ENCODE measurements at regions not wholly inside any gene's neighbourhood (a gene's known extent, or its start where the extent isn't known, plus 50 kb on each side); places are given as distances from the start of the nearest gene placed in this dataset.
A peak's percentile ranks its signal among the peaks of the same experiment; 100 is the strongest.

GRCh38 chr13:40338217-40338616, 328.2 kb downstream of the FOXO1 start:
- H3K4me1 Mint-ChIP-seq = peaks cover 0 to 6% (median 0%) of the 10 kb centered on the region in 3 donors
- Histone ChIP-seq H3K4me3 (ENCODE audit: low read length) (no peak overlapping the region), H3K27me3 (ENCODE audit: insufficient read depth, low read length, poor library complexity, severe bottlenecking) (no peaks in the 10 kb centered on the region), H3K36me3 (ENCODE audit: insufficient read depth, low read length) (no peaks in the 10 kb centered on the region), H3K4me1 (ENCODE audit: insufficient read depth, low read length) (peaks cover 11% of the 10 kb centered on the region), H3K27ac (ENCODE audit: low read depth, low read length) (no peak overlapping the region), H3K9me3 (ENCODE audit: low read length) (no peaks in the 10 kb centered on the region)
- no peak for DNase-seq
- POLR2A ChIA-PET = no interaction called here
- H3K27me3 Mint-ChIP-seq = peaks cover 0 to under 1% of the 10 kb centered on the region in 2 donors
- CTCF ChIA-PET = no interaction called here
- peak overlapping the region in 2 of 8 donors; percentile 52 to 73 for H3K27ac Mint-ChIP-seq
- peaks cover 0 to 3% (median 0%) of the 10 kb centered on the region in 3 donors for H3K36me3 Mint-ChIP-seq
- no peak overlapping the region for H3K4me3 Mint-ChIP-seq
- H3K9me3 Mint-ChIP-seq = no peaks in the 10 kb centered on the region

GRCh38 chr13:40340368-40341095, 325.9 kb downstream of the FOXO1 start:
- Mint-ChIP-seq H3K27ac (peak overlapping the region in 2 of 8 donors; percentile 9 to 31), H3K9me3 (no peaks in the 10 kb centered on the region), H3K4me1 (peaks cover 0 to 6% (median 0%) of the 10 kb centered on the region in 3 donors), H3K4me3 (no peak overlapping the region), H3K27me3 (peaks cover 0 to 2% of the 10 kb centered on the region in 2 donors), H3K36me3 (no peaks in the 10 kb centered on the region)
- peaks cover 11% of the 10 kb centered on the region for H3K4me1 ChIP-seq (ENCODE audit: insufficient read depth, low read length)
- POLR2A ChIA-PET = no interaction called here
- H3K4me3 ChIP-seq (ENCODE audit: low read length) = no peak overlapping the region
- no peaks in the 10 kb centered on the region for H3K36me3 ChIP-seq (ENCODE audit: insufficient read depth, low read length)
- H3K9me3 ChIP-seq (ENCODE audit: low read length) = no peaks in the 10 kb centered on the region
- no peak overlapping the region for H3K27ac ChIP-seq (ENCODE audit: low read depth, low read length)
- CTCF ChIA-PET = no interaction called here
- DNase-seq = no peak
- no peaks in the 10 kb centered on the region for H3K27me3 ChIP-seq (ENCODE audit: insufficient read depth, low read length, poor library complexity, severe bottlenecking)

- ChIA-PET CTCF (no interaction called here), POLR2A (no interaction called here)
- Histone ChIP-seq H3K27ac (ENCODE audit: low read depth, low read length) (no peak overlapping the region), H3K4me1 (ENCODE audit: insufficient read depth, low read length) (peaks cover 11% of the 10 kb centered on the region), H3K4me3 (ENCODE audit: low read length) (no peak overlapping the region), H3K36me3 (ENCODE audit: insufficient read depth, low read length) (no peaks in the 10 kb centered on the region), H3K27me3 (ENCODE audit: insufficient read depth, low read length, poor library complexity, severe bottlenecking) (no peaks in the 10 kb centered on the region), H3K9me3 (ENCODE audit: low read length) (no peaks in the 10 kb centered on the region)
- Mint-ChIP-seq H3K4me1 (peaks cover 0 to 6% (median 0%) of the 10 kb centered on the region in 3 donors), H3K36me3 (no peaks in the 10 kb centered on the region), H3K27me3 (peaks cover 0 to 2% of the 10 kb centered on the region in 2 donors), H3K27ac (no peak overlapping the region), H3K9me3 (no peaks in the 10 kb centered on the region), H3K4me3 (no peak overlapping the region)
- DNase-seq = no peak
Measured at GRCh38 chr13:40341096-40341471, 325.4 kb downstream of the FOXO1 start.

GRCh38 chr13:40341501-40341900, 324.9 kb downstream of the FOXO1 start:
- Mint-ChIP-seq H3K27ac (no peak overlapping the region), H3K9me3 (no peaks in the 10 kb centered on the region), H3K27me3 (peaks cover 0 to 2% of the 10 kb centered on the region in 2 donors), H3K4me1 (peaks cover 0 to 5% (median 0%) of the 10 kb centered on the region in 3 donors), H3K36me3 (no peaks in the 10 kb centered on the region), H3K4me3 (no peak overlapping the region)
- Histone ChIP-seq H3K9me3 (ENCODE audit: low read length) (no peaks in the 10 kb centered on the region), H3K36me3 (ENCODE audit: insufficient read depth, low read length) (no peaks in the 10 kb centered on the region), H3K27me3 (ENCODE audit: insufficient read depth, low read length, poor library complexity, severe bottlenecking) (no peaks in the 10 kb centered on the region), H3K4me1 (ENCODE audit: insufficient read depth, low read length) (peaks cover 10% of the 10 kb centered on the region), H3K4me3 (ENCODE audit: low read length) (no peak overlapping the region), H3K27ac (ENCODE audit: low read depth, low read length) (no peak overlapping the region)
- POLR2A ChIA-PET = no interaction called here
- DNase-seq = no peak
- CTCF ChIA-PET = no interaction called here

- CTCF ChIA-PET = no interaction called here
- H3K27ac Mint-ChIP-seq = peak overlapping the region in 1 of 8 donors; percentile 57
Measured at GRCh38 chr13:40342461-40342860, 324.0 kb downstream of the FOXO1 start.

GRCh38 chr13:40342901-40343300, 323.5 kb downstream of the FOXO1 start:
- no peak overlapping the region for H3K27ac Mint-ChIP-seq
- Histone ChIP-seq H3K4me1 (ENCODE audit: insufficient read depth, low read length) (no peaks in the 10 kb centered on the region), H3K36me3 (ENCODE audit: insufficient read depth, low read length) (no peaks in the 10 kb centered on the region), H3K4me3 (ENCODE audit: low read length) (no peak overlapping the region), H3K9me3 (ENCODE audit: low read length) (no peaks in the 10 kb centered on the region), H3K27ac (ENCODE audit: low read depth, low read length) (no peak overlapping the region), H3K27me3 (ENCODE audit: insufficient read depth, low read length, poor library complexity, severe bottlenecking) (no peaks in the 10 kb centered on the region)
- ChIA-PET CTCF (no interaction called here), POLR2A (interaction anchor here (1.1 kb wide), 1 partner anchor 24 kb away, joined by 3 read pairs; no protein-coding TSS in a partner anchor)
- no peaks in the 10 kb centered on the region for H3K9me3 Mint-ChIP-seq
- peaks cover 0 to 2% of the 10 kb centered on the region in 2 donors for H3K27me3 Mint-ChIP-seq
- no peaks in the 10 kb centered on the region for H3K4me1 Mint-ChIP-seq
- no peaks in the 10 kb centered on the region for H3K36me3 Mint-ChIP-seq
- H3K4me3 Mint-ChIP-seq = no peak overlapping the region
- DNase-seq = no peak

More at GRCh38 chr13:40342461-40342860, 324.0 kb downstream of the FOXO1 start:
- H3K27me3 Mint-ChIP-seq = peaks cover 0 to 2% of the 10 kb centered on the region in 2 donors
- Histone ChIP-seq H3K36me3 (ENCODE audit: insufficient read depth, low read length) (no peaks in the 10 kb centered on the region), H3K4me3 (ENCODE audit: low read length) (no peak overlapping the region), H3K9me3 (ENCODE audit: low read length) (no peaks in the 10 kb centered on the region), H3K4me1 (ENCODE audit: insufficient read depth, low read length) (peaks cover under 1% of the 10 kb centered on the region), H3K27ac (ENCODE audit: low read depth, low read length) (no peak overlapping the region), H3K27me3 (ENCODE audit: insufficient read depth, low read length, poor library complexity, severe bottlenecking) (no peaks in the 10 kb centered on the region)
- no peaks in the 10 kb centered on the region for H3K36me3 Mint-ChIP-seq
- no peak for DNase-seq
- H3K4me1 Mint-ChIP-seq = no peaks in the 10 kb centered on the region
- no peaks in the 10 kb centered on the region for H3K9me3 Mint-ChIP-seq
- POLR2A ChIA-PET = interaction anchor here (1.1 kb wide), 1 partner anchor 24 kb away, joined by 3 read pairs; no protein-coding TSS in a partner anchor
- H3K4me3 Mint-ChIP-seq = no peak overlapping the region

- H3K4me3 ChIP-seq (ENCODE audit: low read length) = no peak overlapping the region
- Mint-ChIP-seq H3K27ac (no peak overlapping the region), H3K9me3 (no peaks in the 10 kb centered on the region), H3K36me3 (no peaks in the 10 kb centered on the region), H3K27me3 (peaks cover 0 to 2% of the 10 kb centered on the region in 2 donors), H3K4me3 (no peak overlapping the region), H3K4me1 (no peaks in the 10 kb centered on the region)
- H3K4me1 ChIP-seq (ENCODE audit: insufficient read depth, low read length) = no peaks in the 10 kb centered on the region
- CTCF ChIA-PET = no interaction called here
- H3K27me3 ChIP-seq (ENCODE audit: insufficient read depth, low read length, poor library complexity, severe bottlenecking) = no peaks in the 10 kb centered on the region
- DNase-seq = no peak
- H3K36me3 ChIP-seq (ENCODE audit: insufficient read depth, low read length) = no peaks in the 10 kb centered on the region
- POLR2A ChIA-PET = no interaction called here
- no peaks in the 10 kb centered on the region for H3K9me3 ChIP-seq (ENCODE audit: low read length)
- no peak overlapping the region for H3K27ac ChIP-seq (ENCODE audit: low read depth, low read length)
Measured at GRCh38 chr13:40343550-40344269, 322.7 kb downstream of the FOXO1 start.

- Histone ChIP-seq H3K27ac (ENCODE audit: low read depth, low read length) (no peak overlapping the region), H3K4me1 (ENCODE audit: insufficient read depth, low read length) (no peaks in the 10 kb centered on the region), H3K9me3 (ENCODE audit: low read length) (no peaks in the 10 kb centered on the region), H3K36me3 (ENCODE audit: insufficient read depth, low read length) (no peaks in the 10 kb centered on the region), H3K4me3 (ENCODE audit: low read length) (no peak overlapping the region), H3K27me3 (ENCODE audit: insufficient read depth, low read length, poor library complexity, severe bottlenecking) (no peaks in the 10 kb centered on the region)
- H3K36me3 Mint-ChIP-seq = no peaks in the 10 kb centered on the region
- no peak for DNase-seq
- no peak overlapping the region for H3K27ac Mint-ChIP-seq
- peaks cover 0 to 2% of the 10 kb centered on the region in 2 donors for H3K27me3 Mint-ChIP-seq
- no peaks in the 10 kb centered on the region for H3K4me1 Mint-ChIP-seq
- H3K9me3 Mint-ChIP-seq = no peaks in the 10 kb centered on the region
- no peak overlapping the region for H3K4me3 Mint-ChIP-seq
- ChIA-PET POLR2A (no interaction called here), CTCF (no interaction called here)
Measured at GRCh38 chr13:40344270-40345148, 321.9 kb downstream of the FOXO1 start.

All from CD8-positive, alpha-beta memory T cell (primary cell).